ENCODE measurements at regions not wholly inside any gene's neighbourhood (a gene's known extent, or its start where the extent isn't known, plus 50 kb on each side); places are given as distances from the start of the nearest gene placed in this dataset.

GRCh38 chr2:120897399-120897798 lies 161.7 kb downstream of the GLI2 start:
- TF ChIP-seq CTCF (conservative IDR thresholded peaks at IDR 0.05) (no peak), ZFX (IDR thresholded peaks at IDR 0.05) (no peak)
- H3K27ac ChIP-seq = no peak overlapping the region

DNA sequence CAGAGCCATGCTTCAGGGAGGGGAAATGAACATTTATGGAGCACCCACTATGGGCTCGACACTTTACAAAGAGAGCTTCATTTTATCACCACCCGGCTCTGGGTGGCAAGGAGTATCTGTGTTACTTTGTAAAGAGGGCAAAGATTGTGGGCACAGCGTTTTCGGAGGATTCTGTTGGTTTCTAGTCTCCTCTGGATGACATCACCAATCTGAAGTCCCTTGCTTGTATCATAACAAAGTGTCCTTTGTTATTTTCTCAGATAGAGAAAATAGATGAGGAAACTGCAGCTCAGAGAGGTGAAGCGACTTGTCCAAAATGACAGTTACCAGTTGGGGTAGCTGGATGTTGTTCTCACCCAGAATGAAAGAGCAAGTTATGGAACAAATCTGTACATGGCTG lies 162.8 kb downstream of the GLI2 start:
- TF ChIP-seq CTCF (conservative IDR thresholded peaks at IDR 0.05) (no peak), ZFX (IDR thresholded peaks at IDR 0.05) (no peak)
- H3K27ac ChIP-seq = no peak overlapping the region

- H3K27ac ChIP-seq = no peak overlapping the region
- TF ChIP-seq ZFX (IDR thresholded peaks at IDR 0.05) (no peak), CTCF (conservative IDR thresholded peaks at IDR 0.05) (no peak)
These were observed 163.5 kb downstream of the GLI2 start for GRCh38 chr2:120898961-120899750.

- TF ChIP-seq CTCF (conservative IDR thresholded peaks at IDR 0.05) = no peak
- TF ChIP-seq ZFX (IDR thresholded peaks at IDR 0.05) = no peak
These were observed 164.1 kb downstream of the GLI2 start for GRCh38 chr2:120899771-120900170.

DNA sequence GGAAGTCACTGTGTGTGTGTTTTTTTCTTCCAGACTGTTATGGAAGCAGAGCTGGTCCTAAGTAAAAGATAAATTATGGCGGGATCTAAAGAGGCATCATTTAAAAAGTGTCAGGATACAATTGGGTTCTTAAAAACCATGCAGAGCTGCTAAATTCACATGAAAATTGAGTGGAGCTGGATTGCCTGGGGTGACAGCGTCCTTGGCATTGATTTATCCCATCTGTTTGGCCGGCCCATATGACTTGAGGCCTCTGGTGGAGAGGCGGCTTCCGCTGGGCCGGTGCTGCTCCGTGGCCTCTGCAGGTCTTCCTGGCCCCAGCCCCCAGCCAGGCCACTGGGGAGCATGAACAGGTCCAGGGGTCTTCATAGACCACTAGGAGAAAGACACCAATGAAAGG lies 165.5 kb downstream of the GLI2 start:
- H3K27ac ChIP-seq = no peak overlapping the region
- TF ChIP-seq CTCF (conservative IDR thresholded peaks at IDR 0.05) (no peak), ZFX (IDR thresholded peaks at IDR 0.05) (no peak)

More at GRCh38 chr2:120899771-120900170, 164.1 kb downstream of the GLI2 start:
- H3K27ac ChIP-seq = no peak overlapping the region

DNA sequence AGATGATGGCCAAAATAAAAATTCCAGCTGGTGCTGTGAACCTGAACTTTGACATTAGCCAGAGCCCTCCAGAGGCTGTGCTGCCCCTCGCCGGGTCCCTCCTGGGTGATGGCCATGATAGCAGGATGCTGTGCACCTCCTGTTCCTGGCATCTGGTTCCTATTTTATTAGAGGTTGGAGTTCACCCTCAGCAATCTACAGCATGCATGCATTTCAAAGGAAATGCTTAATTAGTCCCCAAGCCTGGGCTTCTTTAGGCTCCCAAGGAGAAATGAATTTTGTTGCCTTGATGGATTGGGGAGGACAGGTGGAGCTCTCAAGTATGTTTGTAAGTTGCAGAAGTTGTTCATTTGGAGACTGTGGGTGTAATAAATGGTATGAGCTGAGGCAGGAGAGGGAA lies 166.9 kb downstream of the GLI2 start:
- H3K27ac ChIP-seq = no peak overlapping the region
- TF ChIP-seq CTCF (conservative IDR thresholded peaks at IDR 0.05) (no peak), ZFX (IDR thresholded peaks at IDR 0.05) (no peak)

GRCh38 chr2:120904379-120904778 lies 168.7 kb downstream of the GLI2 start:
- TF ChIP-seq CTCF (conservative IDR thresholded peaks at IDR 0.05) = no peak
- TF ChIP-seq ZFX (IDR thresholded peaks at IDR 0.05) = no peak
- H3K27ac ChIP-seq = no peak overlapping the region

All from C4-2B (cell line).